Muscle of leg (tissue), 3 donors: ENCODE measurements at regions not wholly inside any gene's neighbourhood (a gene's known extent, or its start where the extent isn't known, plus 50 kb on each side); places are given as distances from the start of the nearest gene placed in this dataset.

Experiments
- DNase-seq: peaks from one replicate; pipeline ENCODE4 v3.0.0; 2013
- H3K27ac ChIP-seq: one replicate; pipeline ENCODE4 v1.5.1; 2013; ENCODE audit warnings: mild to moderate bottlenecking, low read length, control low read depth
- H3K27me3 ChIP-seq: one replicate; pipeline ENCODE4 v1.6.1; 2013; ENCODE audit warnings: low read length; ENCODE audit not compliant: control insufficient read depth, insufficient read depth
- H3K36me3 ChIP-seq: one replicate; pipeline ENCODE4 v1.6.1; 2013; ENCODE audit warnings: low read length; ENCODE audit not compliant: control insufficient read depth, insufficient read depth
- H3K4me1 ChIP-seq: one replicate; pipeline ENCODE4 v1.6.1; 2013; ENCODE audit warnings: low read length; ENCODE audit not compliant: control insufficient read depth, insufficient read depth
- H3K4me3 ChIP-seq: one replicate; pipeline ENCODE4 v1.5.1; 2013; ENCODE audit warnings: low read length, control low read depth
- H3K9me3 ChIP-seq: replicated peaks from 2 replicates; pipeline ENCODE4 v1.6.1; 2013; ENCODE audit warnings: low read depth, low read length; ENCODE audit not compliant: control insufficient read depth
- WGBS: methylation state at CpG from one replicate; pipeline ENCODE4 v1.1.5; 2013; ENCODE audit warnings: missing lambda C conversion rate; ENCODE audit not compliant: insufficient coverage; 5-methylcytosine and 5-hydroxymethylcytosine counted together

- H3K27ac ChIP-seq, result no peak overlapping the region
- no peak overlapping the region for H3K4me3 ChIP-seq
- peaks cover 2% of the 10 kb centered on the region for H3K27me3 ChIP-seq
- peak; percentile 7 for DNase-seq
- 44% methylated on average over 3 of the region's 4 CpGs for WGBS
- peaks cover 34% of the 10 kb centered on the region for H3K4me1 ChIP-seq
- peaks cover 3% of the 10 kb centered on the region for H3K9me3 ChIP-seq
- no peaks in the 10 kb centered on the region for H3K36me3 ChIP-seq
Measured at GRCh38 chr20:61053487-61053886, 198.6 kb upstream of the CDH4 start.

- Histone ChIP-seq H3K27me3 (peaks cover 2% of the 10 kb centered on the region), H3K27ac (no peak overlapping the region), H3K4me3 (no peak overlapping the region), H3K4me1 (peaks cover 34% of the 10 kb centered on the region), H3K9me3 (no peaks in the 10 kb centered on the region), H3K36me3 (no peaks in the 10 kb centered on the region)
- peak; percentile 12 for DNase-seq
- WGBS, result 18% methylated on average over 6 of the region's 7 CpGs
Measured at GRCh38 chr20:61053889-61054288, 198.2 kb upstream of the CDH4 start.

- no peaks in the 10 kb centered on the region for H3K9me3 ChIP-seq
- WGBS, result 83% methylated on average over 6 of the region's 9 CpGs
- H3K4me3 ChIP-seq, result no peak overlapping the region
- peaks cover 2% of the 10 kb centered on the region for H3K27me3 ChIP-seq
- H3K4me1 ChIP-seq, result peaks cover 34% of the 10 kb centered on the region
- no peak overlapping the region for H3K27ac ChIP-seq
- no peak for DNase-seq
- no peaks in the 10 kb centered on the region for H3K36me3 ChIP-seq
Measured at GRCh38 chr20:61054411-61054810, 197.7 kb upstream of the CDH4 start.

GRCh38 chr20:61055180-61056010 is 196.7 kb upstream of the CDH4 start:
- no peaks in the 10 kb centered on the region for H3K36me3 ChIP-seq

GRCh38 chr20:61056116-61056515 is 195.9 kb upstream of the CDH4 start:
- no peak overlapping the region for H3K4me3 ChIP-seq
- H3K27me3 ChIP-seq, result peaks cover 2% of the 10 kb centered on the region
- no peak for DNase-seq
- H3K36me3 ChIP-seq, result no peaks in the 10 kb centered on the region
- WGBS, result 76% methylated on average over 10 of the region's 10 CpGs
- no peaks in the 10 kb centered on the region for H3K9me3 ChIP-seq
- peaks cover 34% of the 10 kb centered on the region for H3K4me1 ChIP-seq
- H3K27ac ChIP-seq, result no peak overlapping the region

More at GRCh38 chr20:61055180-61056010, 196.7 kb upstream of the CDH4 start:
- H3K4me3 ChIP-seq, result no peak overlapping the region
- H3K4me1 ChIP-seq, result peaks cover 34% of the 10 kb centered on the region
- no peak overlapping the region for H3K27ac ChIP-seq
- H3K9me3 ChIP-seq, result no peaks in the 10 kb centered on the region
- H3K27me3 ChIP-seq, result peaks cover 2% of the 10 kb centered on the region
- DNase-seq, result peak; percentile 8
- WGBS, result 62% methylated on average over 7 of the region's 14 CpGs

GRCh38 chr20:61056627-61057442 is 195.2 kb upstream of the CDH4 start:
- WGBS, result 61% methylated on average over 12 of the region's 16 CpGs
- DNase-seq, result peak; percentile 14

GRCh38 chr20:61057443-61058121 is 194.5 kb upstream of the CDH4 start:
- DNase-seq, result no peak
- 62% methylated on average over 19 of the region's 20 CpGs for WGBS
- Histone ChIP-seq H3K27me3 (peaks cover 2% of the 10 kb centered on the region), H3K27ac (no peak overlapping the region), H3K36me3 (no peaks in the 10 kb centered on the region), H3K9me3 (peaks cover 2% of the 10 kb centered on the region), H3K4me3 (no peak overlapping the region), H3K4me1 (peaks cover 25% of the 10 kb centered on the region)

More at GRCh38 chr20:61056627-61057442, 195.2 kb upstream of the CDH4 start:
- no peak overlapping the region for H3K27ac ChIP-seq
- H3K36me3 ChIP-seq, result no peaks in the 10 kb centered on the region
- H3K9me3 ChIP-seq, result peaks cover 2% of the 10 kb centered on the region
- H3K4me1 ChIP-seq, result peaks cover 32% of the 10 kb centered on the region
- peaks cover 2% of the 10 kb centered on the region for H3K27me3 ChIP-seq
- no peak overlapping the region for H3K4me3 ChIP-seq

- DNase-seq, result no peak
- Histone ChIP-seq H3K4me1 (peaks cover 9% of the 10 kb centered on the region), H3K9me3 (peaks cover 2% of the 10 kb centered on the region), H3K36me3 (no peaks in the 10 kb centered on the region), H3K27ac (no peak overlapping the region), H3K27me3 (no peaks in the 10 kb centered on the region), H3K4me3 (no peak overlapping the region)
- 70% methylated on average over 4 of the region's 6 CpGs for WGBS
Measured at GRCh38 chr20:61061981-61062380, 190.1 kb upstream of the CDH4 start.

- H3K4me3 ChIP-seq, result no peak overlapping the region
- H3K27me3 ChIP-seq, result no peaks in the 10 kb centered on the region
- peaks cover 2% of the 10 kb centered on the region for H3K9me3 ChIP-seq
- DNase-seq, result no peak
- H3K27ac ChIP-seq, result no peak overlapping the region
- WGBS, result 66% methylated on average over 8 of the region's 10 CpGs
- peaks cover 4% of the 10 kb centered on the region for H3K4me1 ChIP-seq
- H3K36me3 ChIP-seq, result no peaks in the 10 kb centered on the region
Measured at GRCh38 chr20:61065853-61066252, 186.2 kb upstream of the CDH4 start.

- Histone ChIP-seq H3K36me3 (no peaks in the 10 kb centered on the region), H3K27ac (no peak overlapping the region), H3K27me3 (no peaks in the 10 kb centered on the region), H3K4me3 (no peak overlapping the region), H3K4me1 (peaks cover 4% of the 10 kb centered on the region), H3K9me3 (no peaks in the 10 kb centered on the region)
- 82% methylated on average over 8 of the region's 13 CpGs for WGBS
- no peak for DNase-seq
Measured at GRCh38 chr20:61066526-61066925, 185.5 kb upstream of the CDH4 start.
